Tongue (tissue), 1 donor: ENCODE measurements at regions not wholly inside any gene's neighbourhood (a gene's known extent, or its start where the extent isn't known, plus 50 kb on each side); places are given as distances from the start of the nearest gene placed in this dataset.

Experiments
- DNase-seq: peaks from one replicate; pipeline ENCODE4 v3.0.0-alpha.2; 2015

GRCh38 chr14:44701563-44702263 is 194.6 kb upstream of the FSCB start:
- peak; percentile 14 for DNase-seq

DNA sequence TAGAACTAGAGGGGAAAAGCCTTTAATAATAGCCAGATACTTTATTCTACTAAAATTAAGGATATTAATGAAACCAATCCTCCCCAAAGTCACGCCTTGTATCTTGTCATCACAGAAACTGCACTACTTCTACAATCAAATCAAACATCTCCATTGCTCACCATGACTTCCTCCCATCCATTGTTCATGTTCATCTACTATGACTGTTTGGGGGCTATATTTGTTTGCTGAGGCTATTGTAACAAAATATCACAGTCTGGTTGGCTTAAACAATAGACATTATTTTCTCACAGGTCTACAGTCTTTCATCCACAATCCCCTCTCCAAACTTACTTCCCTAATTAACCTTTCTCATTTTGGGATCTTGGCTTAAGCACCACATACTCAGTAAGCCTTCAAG is 193.6 kb upstream of the FSCB start:
- no peak for DNase-seq

GRCh38 chr14:44700184-44700583 is 193.1 kb upstream of the FSCB start:
- no peak for DNase-seq

DNA sequence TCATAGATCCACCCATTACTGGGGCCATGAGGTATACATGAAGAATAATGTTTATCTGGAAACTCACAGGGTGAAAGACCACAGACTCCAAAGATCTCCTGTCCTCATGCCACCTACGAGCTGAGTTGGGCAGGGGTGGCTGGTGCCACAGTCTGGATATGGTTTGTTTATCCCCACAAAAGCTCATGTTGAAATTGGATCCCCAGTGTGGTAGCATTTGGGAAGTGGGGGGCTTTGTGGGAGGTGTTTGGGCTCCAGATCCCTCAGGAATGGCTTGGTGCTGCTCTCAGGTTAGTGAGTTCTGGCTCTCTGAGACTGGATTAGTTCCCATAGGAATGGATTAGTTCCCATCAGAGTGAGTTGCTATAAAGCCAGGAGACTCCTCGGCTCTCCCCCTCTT is 192.3 kb upstream of the FSCB start:
- no peak for DNase-seq

GRCh38 chr14:44669496-44669895 is 162.4 kb upstream of the FSCB start:
- no peak for DNase-seq

GRCh38 chr14:44663136-44663535 is 156.1 kb upstream of the FSCB start:
- DNase-seq: no peak

GRCh38 chr14:44662250-44662891 is 155.3 kb upstream of the FSCB start:
- no peak for DNase-seq

DNA sequence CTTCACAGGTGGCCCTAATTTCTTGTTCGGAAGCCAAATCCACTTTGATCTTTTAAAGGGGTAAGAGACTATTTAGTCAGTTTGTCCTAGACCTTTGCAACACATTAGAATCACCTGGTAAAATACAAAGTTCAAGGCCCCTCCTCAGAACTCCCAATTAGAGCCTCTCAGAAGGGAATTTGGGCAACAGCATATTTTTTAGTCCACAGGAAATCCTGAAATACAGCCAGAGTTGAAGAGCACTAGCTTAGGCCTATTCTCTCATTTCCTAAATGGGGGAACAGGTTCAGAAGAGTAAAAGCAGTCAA is 151.3 kb upstream of the FSCB start:
- no peak for DNase-seq

DNA sequence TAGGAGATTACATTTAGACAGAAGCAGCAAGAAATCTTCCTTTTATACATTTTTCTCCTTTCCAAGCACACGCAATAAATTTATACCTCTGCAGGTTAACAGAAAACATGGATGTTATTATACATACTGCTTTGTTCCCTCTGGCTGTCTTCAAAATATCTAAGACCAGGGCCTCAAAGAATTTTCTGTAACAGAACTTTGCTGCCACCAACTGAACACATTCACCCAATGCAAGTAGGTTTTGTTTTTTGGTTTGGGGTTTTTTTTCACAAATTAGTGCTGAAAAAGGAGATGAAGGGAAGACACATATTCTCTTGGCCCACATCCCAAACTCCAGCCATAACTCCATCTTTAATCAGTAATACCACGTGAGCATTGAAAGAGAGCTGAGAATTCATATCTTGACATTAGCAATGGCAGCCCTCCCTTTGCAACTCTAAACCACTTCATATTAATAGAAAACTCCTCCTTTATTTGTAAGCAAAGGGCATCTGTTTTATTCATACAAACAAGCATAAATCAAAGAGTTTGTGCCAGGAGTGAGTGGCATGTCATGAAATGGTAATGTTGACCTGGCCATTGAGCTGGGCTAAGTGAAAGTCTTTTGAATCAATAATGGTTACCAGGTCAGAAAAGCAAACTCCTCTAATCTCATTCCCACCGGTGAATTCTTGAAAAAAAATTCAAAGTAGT is 150.8 kb upstream of the FSCB start:
- DNase-seq: peak; percentile 69

DNA sequence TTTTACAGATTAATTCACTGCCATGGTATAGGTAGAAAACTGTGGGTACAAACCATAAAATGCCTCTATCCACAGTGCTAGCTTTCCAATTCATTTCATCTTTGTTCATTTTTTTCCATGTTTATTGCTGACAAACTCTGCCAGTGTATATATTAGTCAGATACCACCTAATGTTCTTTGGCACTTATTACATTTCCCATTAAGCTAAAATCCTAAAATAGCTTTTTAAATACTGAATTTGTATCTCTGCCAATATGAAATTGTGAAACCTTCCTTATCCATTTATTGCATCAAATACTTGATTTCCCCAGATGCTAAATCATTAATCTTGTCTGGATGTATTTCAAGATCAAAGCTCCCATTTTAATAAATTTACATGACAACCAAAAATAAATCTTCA is 150.1 kb upstream of the FSCB start:
- no peak for DNase-seq

GRCh38 chr14:44654591-44654990 is 147.5 kb upstream of the FSCB start:
- no peak for DNase-seq

DNA sequence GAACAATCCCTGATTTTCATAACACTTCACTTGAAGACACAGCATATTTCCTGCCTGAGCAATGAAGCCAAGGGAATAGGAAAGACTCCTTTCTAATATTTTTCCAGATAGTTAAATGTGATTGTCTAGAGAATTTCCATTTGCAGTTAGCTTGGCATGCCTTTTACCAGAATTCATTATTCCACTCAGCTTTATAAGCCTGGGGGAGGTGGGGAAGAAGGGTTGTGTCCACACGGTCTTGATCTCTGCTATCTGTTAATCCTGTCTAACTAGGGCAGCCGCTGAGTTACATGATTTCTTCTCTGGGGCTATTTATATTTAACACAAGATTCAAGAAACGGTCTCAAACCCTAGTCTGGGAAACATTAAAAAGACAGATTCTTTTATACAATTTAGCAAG is 146.6 kb upstream of the FSCB start:
- peak; percentile 16 for DNase-seq

DNA sequence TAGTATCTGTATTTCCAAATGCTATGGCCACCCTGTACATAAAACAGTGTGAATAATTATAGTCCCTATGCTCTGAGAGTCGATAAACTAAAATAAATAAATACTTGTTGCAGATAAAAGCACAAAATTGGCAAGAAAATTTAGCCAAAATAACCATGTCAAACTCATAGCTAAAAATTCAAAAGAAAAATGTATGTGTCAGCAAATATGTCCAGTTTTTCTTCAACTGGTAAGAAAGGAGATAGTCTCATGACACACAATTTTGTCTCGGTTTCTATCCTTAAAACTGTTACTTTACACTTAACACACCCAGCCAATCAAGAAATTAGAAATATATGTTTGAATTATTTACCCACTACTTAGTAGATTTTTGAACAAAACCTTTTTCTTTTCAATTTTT is 145.6 kb upstream of the FSCB start:
- no peak for DNase-seq

DNA sequence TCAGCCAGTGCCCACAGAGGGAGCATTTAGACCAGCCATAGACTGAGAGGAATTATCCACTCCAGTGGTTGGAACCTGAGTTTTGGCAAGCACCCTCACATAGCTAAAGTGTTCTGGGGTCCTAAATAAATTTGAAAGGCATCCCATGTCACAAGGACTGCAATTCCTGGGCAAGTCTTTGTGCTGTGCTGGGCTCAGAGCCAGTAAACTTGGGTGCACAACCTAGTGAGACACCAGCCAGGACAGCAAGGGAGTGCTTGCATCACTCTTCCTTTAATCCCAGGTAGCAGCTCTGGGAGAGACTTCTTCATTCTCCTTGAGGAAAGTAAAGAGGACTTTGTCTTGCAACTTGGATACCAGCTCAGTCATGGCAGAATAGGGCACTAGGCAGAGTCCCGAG is 142.0 kb upstream of the FSCB start:
- DNase-seq: no peak

- no peak for DNase-seq
These were observed 133.3 kb upstream of the FSCB start for GRCh38 chr14:44640416-44640815.

DNA sequence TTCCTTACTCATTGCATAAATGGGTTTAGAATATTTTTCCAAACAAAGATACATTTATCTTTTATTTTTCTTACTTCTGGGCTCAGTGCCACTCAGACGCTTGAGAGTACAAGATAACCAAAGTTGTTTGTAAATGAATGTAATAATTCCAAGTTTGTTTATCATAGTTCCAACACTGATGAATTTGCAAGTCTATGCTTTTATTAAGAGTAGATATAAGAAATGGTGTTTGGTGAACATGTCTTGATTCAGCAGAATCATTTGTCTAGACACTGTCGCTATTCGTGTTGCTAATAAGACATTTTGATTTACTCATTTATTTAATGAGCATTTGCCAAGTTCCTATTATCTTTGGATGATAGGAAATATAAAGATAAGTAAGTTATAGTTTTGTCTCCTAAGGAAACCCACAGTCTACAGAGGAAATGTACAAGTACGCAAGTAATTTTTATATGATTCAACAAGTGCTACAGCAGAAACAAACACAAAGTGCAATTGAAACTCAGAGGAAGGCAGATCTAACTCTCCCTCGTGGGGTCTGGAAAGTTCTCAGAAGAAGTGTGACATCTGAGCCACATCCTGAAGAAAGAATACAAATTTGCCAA is 132.8 kb upstream of the FSCB start:
- DNase-seq: no peak

- DNase-seq: no peak
These were observed 127.6 kb upstream of the FSCB start for GRCh38 chr14:44634692-44635091.

DNA sequence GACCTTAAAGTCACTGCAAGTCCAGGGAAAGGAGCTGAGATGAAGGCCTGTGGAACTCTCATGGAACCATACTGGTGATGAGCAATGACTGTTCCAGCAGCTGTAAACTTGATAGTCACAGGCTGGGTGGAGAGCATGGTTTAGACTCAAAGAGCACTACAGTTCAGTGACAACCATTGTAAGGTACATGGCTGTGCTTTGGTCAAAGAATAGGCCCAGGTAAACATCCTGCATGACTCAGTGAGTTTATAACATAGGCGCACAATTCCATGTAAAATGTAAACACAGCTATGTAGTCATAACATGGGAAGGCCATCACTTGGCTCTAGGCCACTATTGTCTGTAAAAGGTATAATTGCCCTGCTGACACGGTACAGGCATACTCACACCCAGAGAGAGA is 119.3 kb upstream of the FSCB start:
- DNase-seq: no peak

- DNase-seq: no peak
These were observed 118.0 kb upstream of the FSCB start for GRCh38 chr14:44625098-44625497.

DNA sequence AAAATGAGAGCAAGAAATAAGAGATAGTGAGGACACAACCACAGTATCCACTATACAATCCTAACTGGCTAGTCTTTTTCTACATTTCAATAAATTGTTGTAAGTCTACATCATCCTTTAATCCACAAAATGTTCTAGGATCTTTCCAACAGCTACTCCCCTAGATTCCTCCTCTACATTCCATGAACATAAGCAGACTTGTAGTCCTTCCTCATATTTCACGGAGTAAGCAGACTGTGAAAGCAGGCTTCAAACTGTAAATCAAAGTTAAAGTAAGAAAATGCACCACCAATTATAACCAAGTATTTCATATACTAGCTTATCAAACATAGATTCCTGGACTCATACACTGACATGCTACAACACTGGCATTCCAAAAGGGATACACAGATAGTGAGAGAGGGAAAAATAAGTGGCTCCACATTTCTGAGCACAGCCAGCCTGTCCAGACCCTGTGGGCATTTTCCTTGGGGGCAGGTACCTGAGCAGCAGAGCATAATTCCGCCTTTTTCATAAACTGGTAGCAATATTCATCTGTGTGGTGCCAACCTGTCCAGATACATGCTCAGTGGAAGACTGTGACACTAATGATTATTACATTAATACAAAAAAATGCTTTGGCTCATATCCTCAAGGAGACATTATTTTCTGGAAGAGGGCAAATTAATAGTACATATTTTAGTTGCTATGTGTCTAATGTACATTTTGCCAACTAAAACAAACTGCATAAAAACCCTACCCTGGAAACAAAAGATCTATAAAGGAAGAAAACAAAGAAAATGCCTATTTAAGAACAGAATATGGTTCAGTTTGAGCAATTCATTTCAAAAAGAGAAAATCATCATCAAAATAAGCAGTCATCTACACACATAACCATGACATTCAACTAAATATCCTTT is 113.3 kb upstream of the FSCB start:
- no peak for DNase-seq

DNA sequence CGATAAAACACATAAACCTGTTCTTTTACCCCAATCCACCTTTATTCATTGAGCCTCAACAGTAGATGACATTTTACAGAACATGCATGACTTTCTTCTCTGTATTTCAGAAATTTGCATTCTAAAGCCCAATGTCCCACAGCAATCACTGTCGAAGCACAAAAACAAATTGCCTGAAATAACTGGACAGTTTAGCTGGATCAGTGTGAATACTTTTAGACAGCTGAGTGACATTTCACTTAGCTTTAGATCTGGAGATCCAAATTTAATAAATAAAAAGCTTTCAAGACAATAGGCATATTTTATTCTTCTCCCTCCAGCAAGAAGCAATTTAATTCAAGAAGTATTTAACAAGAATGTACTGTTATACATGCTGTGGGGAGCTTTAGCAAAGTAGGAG is 109.1 kb upstream of the FSCB start:
- DNase-seq: no peak

DNA sequence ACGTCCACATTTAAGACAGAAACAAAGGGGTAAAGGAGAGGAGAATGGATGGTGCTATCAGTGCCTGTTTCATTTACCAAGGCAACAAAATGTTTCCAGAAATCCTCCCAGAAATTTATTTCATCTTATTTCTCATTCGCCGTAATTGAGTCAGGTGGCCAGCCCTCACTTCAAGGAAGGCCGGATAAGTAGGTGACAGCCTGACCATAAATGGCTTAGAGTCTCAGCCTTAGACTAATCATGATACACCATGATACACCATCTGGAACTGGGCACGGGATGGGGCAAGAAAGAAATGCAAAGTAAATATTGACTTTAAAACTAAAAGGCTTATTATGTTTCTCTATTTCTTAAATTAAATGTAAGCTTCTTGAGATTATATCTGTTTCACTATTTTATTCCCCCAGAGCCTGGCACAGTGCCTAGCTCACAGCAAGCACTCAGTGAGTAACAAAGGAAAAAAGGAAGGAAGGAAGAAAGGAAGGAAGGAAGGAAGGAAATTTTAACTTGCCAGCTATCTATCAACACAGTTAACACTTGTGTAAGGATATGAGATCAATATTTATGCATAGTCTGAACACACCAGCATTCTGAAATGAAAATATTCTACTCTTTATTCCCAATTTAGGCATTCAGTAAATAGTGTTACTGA is 106.1 kb upstream of the FSCB start:
- no peak for DNase-seq
